ENCODE measurements at regions not wholly inside any gene's neighbourhood (a gene's known extent, or its start where the extent isn't known, plus 50 kb on each side); places are given as distances from the start of the nearest gene placed in this dataset.

- no peak for DNase-seq (ENCODE audit: low read depth, low spot score)
These were observed 275.5 kb downstream of the SS18 start for GRCh38 chr18:25814841-25815458.

- DNase-seq (ENCODE audit: low read depth, low spot score) = no peak
These were observed 277.3 kb downstream of the SS18 start for GRCh38 chr18:25813110-25813509.

GRCh38 chr18:25810736-25811135 is 279.7 kb downstream of the SS18 start:
- DNase-seq (ENCODE audit: low read depth, low spot score) = no peak

- no peak for DNase-seq (ENCODE audit: low read depth, low spot score)
These were observed 284.5 kb downstream of the SS18 start for GRCh38 chr18:25805939-25806338.

- no peak for DNase-seq (ENCODE audit: low read depth, low spot score)
These were observed 285.1 kb downstream of the SS18 start for GRCh38 chr18:25805323-25805722.

GRCh38 chr18:25799231-25799630 is 291.2 kb downstream of the SS18 start:
- DNase-seq (ENCODE audit: low read depth, low spot score) = no peak

GRCh38 chr18:25798046-25798445 is 292.4 kb downstream of the SS18 start:
- DNase-seq (ENCODE audit: low read depth, low spot score) = no peak

GRCh38 chr18:25795213-25795612 is 295.2 kb downstream of the SS18 start:
- DNase-seq (ENCODE audit: low read depth, low spot score) = no peak

GRCh38 chr18:25787276-25787675 is 303.1 kb downstream of the SS18 start:
- no peak for DNase-seq (ENCODE audit: low read depth, low spot score)

GRCh38 chr18:25786758-25787157 is 303.7 kb downstream of the SS18 start:
- DNase-seq (ENCODE audit: low read depth, low spot score) = peak; percentile 28

- no peak for DNase-seq (ENCODE audit: low read depth, low spot score)
These were observed 310.3 kb downstream of the SS18 start for GRCh38 chr18:25780105-25780504.

GRCh38 chr18:25771796-25772195 is 318.6 kb downstream of the SS18 start:
- no peak for DNase-seq (ENCODE audit: low read depth, low spot score)

- no peak for DNase-seq (ENCODE audit: low read depth, low spot score)
These were observed 325.6 kb downstream of the SS18 start for GRCh38 chr18:25764777-25765176.

GRCh38 chr18:25759111-25759510 is 331.3 kb downstream of the SS18 start:
- no peak for DNase-seq (ENCODE audit: low read depth, low spot score)

- no peak for DNase-seq (ENCODE audit: low read depth, low spot score)
These were observed 346.7 kb downstream of the SS18 start for GRCh38 chr18:25743646-25744151.

GRCh38 chr18:25739376-25739775 is 351.0 kb downstream of the SS18 start:
- no peak for DNase-seq (ENCODE audit: low read depth, low spot score)

- DNase-seq (ENCODE audit: low read depth, low spot score) = peak; percentile 18
These were observed 352.6 kb downstream of the SS18 start for GRCh38 chr18:25737710-25738311.

GRCh38 chr18:25736516-25736915 is 353.9 kb downstream of the SS18 start:
- DNase-seq (ENCODE audit: low read depth, low spot score) = no peak

- DNase-seq (ENCODE audit: low read depth, low spot score) = no peak
These were observed 355.0 kb downstream of the SS18 start for GRCh38 chr18:25735459-25735858.

- no peak for DNase-seq (ENCODE audit: low read depth, low spot score)
These were observed 356.1 kb downstream of the SS18 start for GRCh38 chr18:25734336-25734735.

GRCh38 chr18:25732862-25733261 is 357.6 kb downstream of the SS18 start:
- no peak for DNase-seq (ENCODE audit: low read depth, low spot score)

- no peak for DNase-seq (ENCODE audit: low read depth, low spot score)
These were observed 361.3 kb downstream of the SS18 start for GRCh38 chr18:25729072-25729471.

GRCh38 chr18:25727281-25727985 is 363.0 kb downstream of the SS18 start:
- no peak for DNase-seq (ENCODE audit: low read depth, low spot score)
